Pons (tissue), 1 donor: ENCODE measurements at regions not wholly inside any gene's neighbourhood (a gene's known extent, or its start where the extent isn't known, plus 50 kb on each side); places are given as distances from the start of the nearest gene placed in this dataset.

Experiments used
- DNase-seq: peaks from one replicate; pipeline ENCODE4 v3.0.0-alpha.2; 2016; ENCODE audit warnings: low spot score

GRCh38 chr14:42113358-42114069, 506.8 kb downstream of the LRFN5 start:
- DNase-seq: no peak

- no peak for DNase-seq
Observed at GRCh38 chr14:42112108-42112507, 505.4 kb downstream of the LRFN5 start.

- no peak for DNase-seq
Observed at GRCh38 chr14:42111355-42111754, 504.7 kb downstream of the LRFN5 start.

- DNase-seq: peak; percentile 11
Observed at GRCh38 chr14:42110167-42110566, 503.5 kb downstream of the LRFN5 start.

GRCh38 chr14:42095155-42095554, 488.5 kb downstream of the LRFN5 start:
- DNase-seq: no peak

DNA sequence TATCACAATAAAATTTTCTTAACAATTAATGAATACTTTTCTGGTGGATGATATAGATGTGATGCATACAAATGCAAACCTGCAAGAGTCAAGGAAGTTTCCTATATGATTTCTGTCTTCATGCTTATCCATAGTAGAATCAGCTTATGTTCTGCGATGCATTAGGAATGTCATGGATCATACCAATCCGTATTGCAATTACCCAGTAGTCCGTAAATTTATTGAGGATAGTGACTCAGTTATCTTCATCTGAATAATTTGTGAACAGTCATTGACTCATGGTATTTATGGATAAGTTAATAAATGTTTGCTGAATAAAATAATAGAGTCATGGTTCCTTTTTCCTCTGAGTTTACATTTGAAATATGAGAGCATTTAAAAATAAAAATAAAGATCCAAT, 483.4 kb downstream of the LRFN5 start:
- no peak for DNase-seq

DNA sequence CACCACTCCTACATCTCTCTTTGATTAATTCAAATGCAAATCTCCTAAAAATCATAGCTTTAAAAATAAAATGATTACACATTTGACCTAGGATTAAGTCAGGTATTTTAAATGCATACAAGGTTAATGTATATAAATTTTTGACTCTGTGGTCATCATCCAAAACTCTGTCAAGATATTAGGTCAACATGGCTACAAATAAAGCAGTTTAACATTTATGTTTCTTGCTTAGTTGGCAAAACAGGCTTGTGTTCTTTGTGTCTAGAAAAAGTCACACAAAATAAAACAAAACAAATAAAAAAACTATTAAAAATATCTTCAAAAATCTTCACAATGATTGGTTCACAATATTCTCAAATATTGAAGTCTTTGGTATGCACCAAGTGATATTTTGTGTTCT, 473.2 kb downstream of the LRFN5 start:
- DNase-seq: no peak

GRCh38 chr14:42078345-42078744, 471.7 kb downstream of the LRFN5 start:
- DNase-seq: no peak

GRCh38 chr14:42070031-42070430, 463.4 kb downstream of the LRFN5 start:
- DNase-seq: no peak

GRCh38 chr14:42057111-42057510, 450.4 kb downstream of the LRFN5 start:
- peak; percentile 7 for DNase-seq

DNA sequence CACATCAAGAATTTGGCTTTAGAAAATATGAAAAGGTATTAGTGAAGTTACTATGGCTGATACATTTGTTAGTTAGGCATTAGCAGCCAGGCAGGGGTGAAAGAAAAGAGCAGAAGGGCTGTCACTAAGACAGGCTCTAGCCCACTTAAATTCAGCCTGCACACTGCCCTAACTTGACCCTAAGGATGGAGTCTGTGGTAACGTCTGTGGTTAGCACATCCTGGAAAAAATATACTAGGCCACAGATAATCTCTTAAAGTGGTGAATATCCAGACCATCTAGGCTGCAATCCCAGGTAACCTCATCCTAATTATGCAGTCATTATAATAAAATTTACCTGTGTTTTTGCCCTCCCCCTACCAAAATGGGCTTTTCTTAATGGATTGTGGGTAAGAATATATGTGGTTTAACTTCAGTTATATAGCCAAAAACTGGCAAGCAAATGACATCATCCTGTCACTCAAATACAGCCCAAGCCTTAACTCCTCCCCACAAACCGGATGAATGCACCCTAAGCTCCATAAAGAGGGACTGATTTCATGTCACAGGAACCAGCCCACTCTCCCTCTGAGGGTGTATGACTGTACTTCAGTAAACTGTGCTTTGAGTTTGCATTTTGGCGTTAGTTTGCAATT, 440.9 kb downstream of the LRFN5 start:
- no peak for DNase-seq

GRCh38 chr14:42045383-42045782, 438.7 kb downstream of the LRFN5 start:
- DNase-seq: no peak

GRCh38 chr14:42028607-42029006, 421.9 kb downstream of the LRFN5 start:
- DNase-seq: no peak

DNA sequence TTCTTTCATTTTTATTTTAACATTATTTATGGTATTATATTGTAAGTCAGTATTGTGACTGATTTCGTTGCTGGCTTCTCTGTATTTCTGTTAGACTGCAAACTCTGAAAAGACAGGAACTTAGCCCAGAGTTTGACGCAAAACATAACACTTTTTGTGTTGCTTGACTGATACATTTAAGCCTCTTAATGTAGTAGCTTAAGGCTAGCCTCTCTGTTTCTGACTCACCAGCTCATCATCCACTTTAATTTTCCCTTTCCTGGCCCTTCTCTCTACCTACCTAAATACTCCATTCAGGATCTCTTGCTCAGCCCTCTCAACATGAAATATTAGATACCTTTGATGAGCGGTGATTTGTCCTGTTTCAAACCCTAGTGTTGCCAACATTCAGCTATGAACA, 420.6 kb downstream of the LRFN5 start:
- DNase-seq: no peak

- no peak for DNase-seq
Observed at GRCh38 chr14:42023452-42023851, 416.8 kb downstream of the LRFN5 start.

DNA sequence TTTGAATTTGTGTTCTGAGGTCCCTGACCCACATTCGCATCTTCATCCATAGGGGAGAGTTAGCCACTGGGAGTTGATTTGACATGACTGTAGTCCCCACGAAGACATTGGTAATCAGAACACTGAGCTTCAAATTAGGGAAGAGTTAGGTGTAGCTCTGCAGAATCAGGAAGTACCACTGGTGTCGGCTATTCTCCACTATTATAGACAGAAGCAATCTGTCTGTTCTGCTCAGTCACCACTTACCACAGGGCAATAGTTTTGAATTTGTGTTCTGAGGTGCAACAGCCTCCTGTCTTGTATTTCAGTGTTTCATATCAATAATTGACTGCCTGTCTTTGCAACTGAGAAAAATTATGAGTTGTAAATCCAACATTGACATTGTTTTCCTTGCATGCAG, 407.6 kb downstream of the LRFN5 start:
- DNase-seq: no peak

- DNase-seq: no peak
Observed at GRCh38 chr14:42013559-42013958, 406.9 kb downstream of the LRFN5 start.

DNA sequence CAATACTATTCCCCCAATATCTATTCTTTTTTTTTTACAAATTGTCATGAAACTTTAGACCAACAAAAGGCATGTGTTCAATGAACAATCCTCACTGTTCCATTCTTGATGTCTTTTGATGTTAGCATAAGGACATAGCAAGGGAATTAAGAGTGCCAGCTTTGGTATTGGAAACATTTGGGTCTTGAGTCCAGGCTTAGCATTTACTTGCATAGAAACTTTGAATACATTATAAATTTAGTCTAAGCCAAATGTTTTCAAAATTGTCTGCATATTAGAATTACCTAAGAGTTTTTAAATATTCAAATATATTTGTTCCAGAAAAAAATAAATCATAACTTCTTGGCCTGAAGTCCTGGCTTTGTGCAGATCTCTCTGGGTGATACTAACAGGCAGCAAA, 406.5 kb downstream of the LRFN5 start:
- DNase-seq: no peak

- no peak for DNase-seq
Observed at GRCh38 chr14:42011221-42011620, 404.5 kb downstream of the LRFN5 start.

GRCh38 chr14:42004321-42004720, 397.6 kb downstream of the LRFN5 start:
- no peak for DNase-seq

DNA sequence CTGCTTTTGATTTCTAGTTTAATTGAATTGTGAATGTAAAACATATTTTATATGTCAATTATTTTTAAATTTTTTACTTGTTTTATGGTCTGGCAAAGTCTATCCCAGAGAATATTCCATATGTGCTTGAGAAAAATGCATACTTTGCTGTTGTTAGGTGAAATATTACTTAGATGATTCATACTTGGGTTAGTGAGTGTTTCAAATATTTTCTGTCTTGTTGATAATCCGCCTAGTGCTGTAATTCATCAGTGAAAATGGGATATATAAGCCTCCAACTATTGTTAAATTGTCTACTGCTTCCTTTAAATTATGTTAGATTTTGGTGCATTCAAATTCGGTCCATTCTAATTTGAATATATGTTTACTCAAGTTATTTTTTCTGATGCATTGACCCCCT, 395.5 kb downstream of the LRFN5 start:
- no peak for DNase-seq

- DNase-seq: no peak
Observed at GRCh38 chr14:42001431-42001830, 394.8 kb downstream of the LRFN5 start.

DNA sequence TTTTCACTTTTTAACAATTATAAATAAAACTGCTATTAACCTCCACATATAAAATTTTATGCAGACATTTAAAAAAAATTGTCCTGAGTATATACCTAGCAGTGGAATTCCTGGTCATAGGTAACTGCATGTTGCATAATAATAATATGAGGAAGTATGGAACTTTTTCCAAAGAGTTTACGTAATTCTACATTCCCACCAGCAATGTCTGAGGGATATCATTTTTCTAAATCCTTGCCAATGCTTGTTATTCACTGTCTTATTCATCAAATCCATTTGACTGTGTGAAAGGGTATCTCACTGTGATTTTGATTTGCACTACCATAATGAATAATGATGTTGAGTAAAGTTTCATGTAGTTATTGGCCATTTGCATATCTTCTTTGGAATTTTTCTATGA, 393.8 kb downstream of the LRFN5 start:
- DNase-seq: no peak

GRCh38 chr14:41993687-41994086, 387.0 kb downstream of the LRFN5 start:
- no peak for DNase-seq
